ENCODE measurements at regions not wholly inside any gene's neighbourhood (a gene's known extent, or its start where the extent isn't known, plus 50 kb on each side); places are given as distances from the start of the nearest gene placed in this dataset.

GRCh38 chr5:1702318-1702717 is 97.3 kb downstream of the MRPL36 start:
- no peak for TF ChIP-seq CTCF (IDR thresholded peaks at IDR 0.05; ENCODE audit: low read depth, low read length)
- DNase-seq (ENCODE audit: low read depth, low spot score) = no peak
- in situ Hi-C loops (cut with HindIII; ENCODE audit: low sequenced_read_pairs) = no loop called here
- H3K4me3 ChIP-seq (ENCODE audit: low read depth, low read length) = no peak overlapping the region

- in situ Hi-C loops (cut with HindIII; ENCODE audit: low sequenced_read_pairs) = no loop called here
- no peak for TF ChIP-seq CTCF (IDR thresholded peaks at IDR 0.05; ENCODE audit: low read depth, low read length)
Measured at GRCh38 chr5:1701884-1702283, 97.8 kb downstream of the MRPL36 start.

GRCh38 chr5:1701216-1701864 is 98.3 kb downstream of the MRPL36 start:
- in situ Hi-C loops (cut with HindIII; ENCODE audit: low sequenced_read_pairs) = no loop called here
- no peak for DNase-seq (ENCODE audit: low read depth, low spot score)
- TF ChIP-seq CTCF (IDR thresholded peaks at IDR 0.05; ENCODE audit: low read depth, low read length) = no peak
- no peak overlapping the region for H3K4me3 ChIP-seq (ENCODE audit: low read depth, low read length)

More at GRCh38 chr5:1701884-1702283, 97.8 kb downstream of the MRPL36 start:
- no peak for DNase-seq (ENCODE audit: low read depth, low spot score)
- no peak overlapping the region for H3K4me3 ChIP-seq (ENCODE audit: low read depth, low read length)

GRCh38 chr5:1699394-1699793 is 100.2 kb downstream of the MRPL36 start:
- in situ Hi-C loops (cut with HindIII; ENCODE audit: low sequenced_read_pairs) = no loop called here
- no peak for TF ChIP-seq CTCF (IDR thresholded peaks at IDR 0.05; ENCODE audit: low read depth, low read length)
- no peak overlapping the region for H3K4me3 ChIP-seq (ENCODE audit: low read depth, low read length)
- DNase-seq (ENCODE audit: low read depth, low spot score) = no peak

GRCh38 chr5:1698589-1699316 is 100.9 kb downstream of the MRPL36 start:
- in situ Hi-C loops (cut with HindIII; ENCODE audit: low sequenced_read_pairs) = no loop called here

GRCh38 chr5:1692381-1692780 is 107.3 kb downstream of the MRPL36 start:
- H3K4me3 ChIP-seq (ENCODE audit: low read depth, low read length) = no peak overlapping the region
- in situ Hi-C loops (cut with HindIII; ENCODE audit: low sequenced_read_pairs) = no loop called here
- DNase-seq (ENCODE audit: low read depth, low spot score) = no peak
- no peak for TF ChIP-seq CTCF (IDR thresholded peaks at IDR 0.05; ENCODE audit: low read depth, low read length)

More at GRCh38 chr5:1698589-1699316, 100.9 kb downstream of the MRPL36 start:
- no peak for TF ChIP-seq CTCF (IDR thresholded peaks at IDR 0.05; ENCODE audit: low read depth, low read length)
- no peak for DNase-seq (ENCODE audit: low read depth, low spot score)
- no peak overlapping the region for H3K4me3 ChIP-seq (ENCODE audit: low read depth, low read length)
